Psoas muscle (tissue), 7 donors: ENCODE measurements at regions not wholly inside any gene's neighbourhood (a gene's known extent, or its start where the extent isn't known, plus 50 kb on each side); places are given as distances from the start of the nearest gene placed in this dataset.

Source experiments
- ATAC-seq, 4 donors: fragments of 200-7000 bp; cut with Tn5 transposase; one replicate each; pipeline ENCODE4 v1.9.1; 2020; ENCODE audit warnings: moderate library complexity in 3 of 4, mild to moderate bottlenecking in 2 of 4
- DNase-seq, 2 donors: peaks; one replicate each; pipeline ENCODE4 v3.0.0-alpha.2; 2020
- H3K27ac ChIP-seq: fragments of 200-600 bp; one replicate; pipeline ENCODE4 v1.8.0; 2022
- H3K27me3 ChIP-seq, 3 donors: fragments of 200-600 bp in 1 of 3; one replicate each; pipeline versions ENCODE4 v1.6.1 to v1.8.0; 2013 to 2022; ENCODE audit warnings: low read length in 2 of 3, mild to moderate bottlenecking in 2 of 3, moderate library complexity in 1 of 3; ENCODE audit not compliant: insufficient read depth in 3 of 3
- H3K36me3 ChIP-seq, 2 donors: fragments of 200-600 bp in 1 of 2; one replicate each; pipeline versions ENCODE4 v1.6.1 to v1.8.0; 2013 to 2022; ENCODE audit warnings: low read depth in 1 of 2, mild to moderate bottlenecking in 1 of 2, moderate library complexity in 1 of 2; ENCODE audit not compliant: insufficient read depth in 1 of 2
- H3K4me1 ChIP-seq: fragments of 200-600 bp; one replicate; pipeline ENCODE4 v1.8.0; 2022
- H3K4me3 ChIP-seq: fragments of 200-600 bp; one replicate; pipeline ENCODE4 v1.8.0; 2022; ENCODE audit warnings: mild to moderate bottlenecking
- H3K9me3 ChIP-seq: fragments of 200-600 bp; one replicate; pipeline ENCODE4 v1.8.0; 2022
- WGBS, 3 donors: extraction: QIAGEN DNeasy Blood & Tissue Kit; methylation state at CpG; one replicate each; pipeline versions ENCODE4 v1.1.6 to v1.1.7; 2013; 5-methylcytosine and 5-hydroxymethylcytosine counted together
- intact Hi-C, 2 donors: fragments of 100-400 bp; cut with DNase I; formaldehyde crosslinking; loops; one replicate each; pipeline versions ENCODE4 v1.11.0 to v1.14.2; 2022
- TF ChIP-seq, protein P1 (sequence below): fragments of 200-600 bp; IDR thresholded peaks from one replicate; pipeline ENCODE4 v1.8.0; 2022; ENCODE audit warnings: antibody characterized with exemption
- donor health status: healthy with polysubstance abuse.
- donor health status: DM: no; HTN: no; CAD: no; lungs with moderate emphysema.
- donor health status: Bipolar disorder and iron deficiency.
- donor health status: healthy.
- donor health status: DM: yes; HTN: yes; CAD: no.
- donor health status: DM: no; HTN: no; CAD: no.
- donor health status: DM: yes; HTN: yes; CAD: no.

DNA sequence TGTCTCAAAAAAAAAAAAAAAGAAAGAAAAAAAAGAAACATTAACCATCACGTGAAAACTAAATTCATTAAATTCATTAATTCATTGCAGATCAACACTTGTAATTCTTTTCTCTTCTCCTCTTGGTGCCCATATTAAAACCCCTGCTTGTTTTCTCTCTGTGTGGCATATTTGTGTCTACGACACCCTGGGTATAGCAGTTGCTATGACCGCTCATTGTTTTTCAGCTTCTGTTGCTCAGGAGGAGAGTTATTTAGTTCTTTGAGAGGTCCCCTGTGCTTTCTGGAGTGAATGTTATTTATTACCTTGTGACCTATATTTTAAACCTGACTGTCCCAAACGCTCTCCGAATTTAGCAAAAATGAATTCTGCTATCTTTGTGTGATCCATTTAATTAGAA, 62.3 kb upstream of the CLMP start:
- no peaks in the 10 kb centered on the region for H3K36me3 ChIP-seq
- DNase-seq (no peak), ATAC-seq (no peak)
- no peaks in the 10 kb centered on the region for H3K4me1 ChIP-seq
- 92 to 96% (median 94%) methylated on average over 5 of the region's 5 CpGs for WGBS, 3 donors
- no peaks in the 10 kb centered on the region for H3K27me3 ChIP-seq
- intact Hi-C loops: no loop called here
- TF ChIP-seq, protein P1, sequence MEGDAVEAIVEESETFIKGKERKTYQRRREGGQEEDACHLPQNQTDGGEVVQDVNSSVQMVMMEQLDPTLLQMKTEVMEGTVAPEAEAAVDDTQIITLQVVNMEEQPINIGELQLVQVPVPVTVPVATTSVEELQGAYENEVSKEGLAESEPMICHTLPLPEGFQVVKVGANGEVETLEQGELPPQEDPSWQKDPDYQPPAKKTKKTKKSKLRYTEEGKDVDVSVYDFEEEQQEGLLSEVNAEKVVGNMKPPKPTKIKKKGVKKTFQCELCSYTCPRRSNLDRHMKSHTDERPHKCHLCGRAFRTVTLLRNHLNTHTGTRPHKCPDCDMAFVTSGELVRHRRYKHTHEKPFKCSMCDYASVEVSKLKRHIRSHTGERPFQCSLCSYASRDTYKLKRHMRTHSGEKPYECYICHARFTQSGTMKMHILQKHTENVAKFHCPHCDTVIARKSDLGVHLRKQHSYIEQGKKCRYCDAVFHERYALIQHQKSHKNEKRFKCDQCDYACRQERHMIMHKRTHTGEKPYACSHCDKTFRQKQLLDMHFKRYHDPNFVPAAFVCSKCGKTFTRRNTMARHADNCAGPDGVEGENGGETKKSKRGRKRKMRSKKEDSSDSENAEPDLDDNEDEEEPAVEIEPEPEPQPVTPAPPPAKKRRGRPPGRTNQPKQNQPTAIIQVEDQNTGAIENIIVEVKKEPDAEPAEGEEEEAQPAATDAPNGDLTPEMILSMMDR: no peak
- no peak overlapping the region for H3K27ac ChIP-seq
- H3K4me3 ChIP-seq: no peak overlapping the region
- H3K9me3 ChIP-seq: no peaks in the 10 kb centered on the region

GRCh38 chr11:123255909-123256308, 60.9 kb upstream of the CLMP start:
- no peak overlapping the region for H3K27ac ChIP-seq
- DNase-seq (no peak), ATAC-seq (no peak)
- no peaks in the 10 kb centered on the region for H3K4me1 ChIP-seq
- intact Hi-C loops: no loop called here
- no peaks in the 10 kb centered on the region for H3K27me3 ChIP-seq
- no peak overlapping the region for H3K4me3 ChIP-seq
- 35 to 48% (median 38%) methylated on average over 8 of the region's 8 CpGs for WGBS, 3 donors
- no peaks in the 10 kb centered on the region for H3K9me3 ChIP-seq
- no peaks in the 10 kb centered on the region for H3K36me3 ChIP-seq
- TF ChIP-seq, protein P1: no peak

GRCh38 chr11:123254357-123254756, 59.3 kb upstream of the CLMP start:
- Histone ChIP-seq H3K27ac (no peak overlapping the region), H3K4me1 (no peaks in the 10 kb centered on the region), H3K9me3 (no peaks in the 10 kb centered on the region), H3K36me3 (no peaks in the 10 kb centered on the region), H3K27me3 (no peaks in the 10 kb centered on the region), H3K4me3 (no peak overlapping the region)
- WGBS, 3 donors: 88 to 92% (median 92%) methylated on average over 3 of the region's 3 CpGs
- TF ChIP-seq, protein P1: no peak
- DNase-seq (no peak), ATAC-seq (no peak)
- intact Hi-C loops: no loop called here

DNA sequence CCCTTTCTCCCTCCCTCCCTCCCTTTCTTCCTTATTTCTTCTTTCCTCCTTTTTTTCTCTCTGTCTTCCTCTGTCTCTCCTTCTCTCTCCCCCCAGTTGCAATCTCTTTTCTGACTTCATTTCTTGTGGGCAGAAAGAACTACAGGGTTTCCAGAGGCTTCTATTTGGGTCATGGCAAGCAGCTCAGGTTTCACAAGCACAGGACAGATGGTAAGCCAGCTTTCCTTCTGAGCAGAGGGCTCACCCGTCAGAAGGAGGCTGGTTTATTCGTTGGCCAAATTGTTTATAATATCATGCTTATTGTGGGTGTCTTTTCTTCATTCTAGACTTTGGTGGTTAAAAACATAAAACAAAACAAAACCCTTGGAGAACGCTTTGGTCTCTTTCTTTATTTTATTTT, 58.9 kb upstream of the CLMP start:
- Histone ChIP-seq H3K36me3 (no peaks in the 10 kb centered on the region), H3K27ac (no peak overlapping the region), H3K9me3 (no peaks in the 10 kb centered on the region), H3K27me3 (no peaks in the 10 kb centered on the region), H3K4me1 (no peaks in the 10 kb centered on the region), H3K4me3 (no peak overlapping the region)
- DNase-seq (no peak), ATAC-seq (peak in 1 of 4 donors; percentile 43)
- intact Hi-C loops: no loop called here
- WGBS, 3 donors: 45 to 59% (median 49%) methylated on average over 3 of the region's 3 CpGs
- TF ChIP-seq, protein P1: no peak

DNA sequence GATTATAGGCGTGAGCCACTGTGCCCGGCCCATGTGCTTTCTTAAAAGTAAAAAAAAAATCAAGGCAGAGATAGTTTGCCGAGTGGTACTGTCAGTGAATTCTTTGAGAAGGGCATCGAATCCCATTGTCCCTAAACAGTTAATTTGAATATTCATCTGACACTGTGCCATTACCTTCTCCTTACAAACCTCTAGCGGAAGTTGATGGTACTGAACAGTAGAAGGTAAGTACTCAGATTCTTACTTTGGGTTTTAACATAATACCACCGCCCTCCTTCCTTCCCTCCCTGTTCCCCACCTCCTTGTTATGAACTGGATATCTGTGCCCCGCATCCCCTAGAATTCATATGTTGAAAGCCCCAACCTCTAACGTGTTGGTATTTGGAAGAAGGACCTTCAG, 58.2 kb upstream of the CLMP start:
- ATAC-seq: no peak
- Histone ChIP-seq H3K4me3 (no peak overlapping the region), H3K27me3 (no peaks in the 10 kb centered on the region), H3K9me3 (no peaks in the 10 kb centered on the region), H3K27ac (no peak overlapping the region), H3K36me3 (no peaks in the 10 kb centered on the region), H3K4me1 (no peaks in the 10 kb centered on the region)
- 90 to 93% (median 93%) methylated on average over 8 of the region's 8 CpGs for WGBS, 3 donors
- intact Hi-C loops: no loop called here
- no peak for DNase-seq
- TF ChIP-seq, protein P1: no peak
